HepG2 (cell line): ENCODE measurements at regions not wholly inside any gene's neighbourhood (a gene's known extent, or its start where the extent isn't known, plus 50 kb on each side); places are given as distances from the start of the nearest gene placed in this dataset.

Experiments used
- ATAC-seq: fragments of 200-7000 bp; cut with Tn5 transposase; 3 replicates; pipeline ENCODE4 v1.9.1; 2020; ENCODE audit warnings: mild to moderate bottlenecking, moderate library complexity
- BruUV-seq: library from RNA; stranded (reverse); fragments of 400-500 nt; replicated peaks from 2 replicates; lab custom pipeline; 2021; lab: Mats Ljungman, UMichigan
- CTCF ChIA-PET: fragments of 300-600 bp; formaldehyde crosslinking; extraction: SDS; loops from one replicate; lab custom pipeline; 2021; ENCODE audit warnings: low total read pairs, inconsistent platforms, low intra/inter-chr PET ratio; lab: Yijun Ruan, JAX
- POLR2A ChIA-PET: fragments of 350-600 bp; sonication (Branson Sonifier 250); formaldehyde crosslinking; loops from one replicate; lab custom pipeline; 2020; ENCODE audit warnings: antibody characterized with exemption, inconsistent platforms; lab: Yijun Ruan, JAX
- DNase-seq: peaks from one replicate; pipeline ENCODE4 v3.0.0-alpha.2; 2015; ENCODE audit warnings: low spot score
- FAIRE-seq: peaks from 3 replicates; lab custom pipeline; 2011; peaks lifted over from hg19 to GRCh38; lab: Jason Lieb, UNC
- H2AFZ ChIP-seq: one replicate; pipeline ENCODE4 v1.6.1; 2011; ENCODE audit warnings: low read length, inconsistent platforms
- H3K27ac ChIP-seq: fragments of 300-600 bp; 3 replicates; pipeline ENCODE4 v1.8.0; 2011; ENCODE audit warnings: mixed run types, mild to moderate bottlenecking, mixed read lengths, low read length, inconsistent platforms; ENCODE audit not compliant: insufficient read depth; ENCODE audit errors: extremely low read length
- H3K27me3 ChIP-seq, 2 experiments: fragments of 200-600 bp in 1 of 2; 2 replicates in 1 of 2; 3 replicates in 1 of 2; pipeline versions ENCODE4 v1.6.0 to v1.8.0; 2011; ENCODE audit warnings: low read length in 2 of 2, mild to moderate bottlenecking in 2 of 2, moderate library complexity in 2 of 2, inconsistent platforms in 1 of 2; ENCODE audit not compliant: insufficient read depth in 2 of 2, control insufficient read depth in 1 of 2
- H3K36me3 ChIP-seq, 2 experiments: fragments of 200-600 bp in 1 of 2; replicated peaks in 1 of 2; 2 replicates in 1 of 2; 3 replicates in 1 of 2; pipeline versions ENCODE4 v1.5.1 to v1.8.0; 2011; ENCODE audit warnings: low read length in 2 of 2, inconsistent platforms in 1 of 2; ENCODE audit not compliant: insufficient read depth in 2 of 2, control insufficient read depth in 1 of 2
- H3K4me1 ChIP-seq: 2 replicates; pipeline ENCODE4 v1.5.1; 2012; ENCODE audit warnings: low read length, inconsistent platforms; ENCODE audit not compliant: insufficient read depth
- H3K4me2 ChIP-seq: 2 replicates; pipeline ENCODE4 v1.6.0; 2011; ENCODE audit warnings: low read depth, low read length, inconsistent platforms
- H3K4me3 ChIP-seq, 3 experiments: fragments of 200-600 bp in 1 of 3; sonication (generic), shearing (Covaris generic) in 1 of 3; replicated peaks in 1 of 3; 2 replicates each; pipeline ENCODE4 v1.5.1; 2011 to 2016; ENCODE audit warnings: low read length in 3 of 3, inconsistent platforms in 2 of 3, low read depth in 2 of 3, mild to moderate bottlenecking in 2 of 3, control low read depth in 1 of 3, mixed read lengths in 1 of 3; ENCODE audit not compliant: insufficient read depth in 1 of 3
- H3K79me2 ChIP-seq: one replicate; pipeline ENCODE4 v1.6.1; 2011; ENCODE audit warnings: low read length, inconsistent platforms; ENCODE audit not compliant: insufficient read depth
- H3K9ac ChIP-seq: 2 replicates; pipeline ENCODE4 v1.6.0; 2011; ENCODE audit warnings: mild to moderate bottlenecking, low read depth, low read length, inconsistent platforms; ENCODE audit not compliant: insufficient read depth
- H3K9me3 ChIP-seq: 2 replicates; pipeline ENCODE4 v1.5.1; 2012; ENCODE audit warnings: mild to moderate bottlenecking, low read length
- H4K20me1 ChIP-seq: 2 replicates; pipeline ENCODE4 v1.6.0; 2011; ENCODE audit warnings: inconsistent platforms, mild to moderate bottlenecking, low read length, moderate library complexity; ENCODE audit not compliant: insufficient read depth
- ATAD3A ChIP-seq: sonication (generic); formaldehyde crosslinking; IDR thresholded peaks from 2 replicates; pipeline ENCODE4 v1.4.0; 2020; ENCODE audit warnings: missing genetic modification reagents
- EHMT2 ChIP-seq: fragments of 200-600 bp; sonication (generic); IDR thresholded peaks from 2 replicates; pipeline ENCODE4 v1.7.0; 2017; ENCODE audit warnings: antibody characterized with exemption, low read depth, low read length, borderline replicate concordance
- FOXO4 ChIP-seq: sonication (generic); formaldehyde crosslinking; conservative IDR thresholded peaks from 2 replicates; pipeline ENCODE4 v1.8.1; 2023; ENCODE audit warnings: missing genetic modification reagents
- HNF4A ChIP-seq: sonication (generic); formaldehyde crosslinking; IDR thresholded peaks from 2 replicates; pipeline ENCODE4 v1.4.0; 2020; ENCODE audit warnings: missing genetic modification reagents
- JUNB ChIP-seq: sonication (generic); formaldehyde crosslinking; IDR thresholded peaks from 2 replicates; pipeline ENCODE4 v1.8.0; 2022; ENCODE audit warnings: missing genetic modification reagents, mild to moderate bottlenecking, borderline replicate concordance
- MAFF ChIP-seq: IDR thresholded peaks from 2 replicates; pipeline ENCODE4 v1.6.1; 2011; ENCODE audit warnings: low read depth, low read length, improper control_type of control experiment
- MAFK ChIP-seq, 2 experiments: IDR thresholded peaks in 1 of 2; conservative IDR thresholded peaks in 1 of 2; 2 replicates each; pipeline ENCODE4 v1.6.1; 2011; ENCODE audit warnings: improper control_type of control experiment in 2 of 2, low read length in 2 of 2
- MYPOP ChIP-seq: sonication (generic); formaldehyde crosslinking; IDR thresholded peaks from 2 replicates; pipeline ENCODE4 v1.8.1; 2023; ENCODE audit warnings: mild to moderate bottlenecking, moderate library complexity, missing genetic modification reagents
- MZF1 ChIP-seq: sonication (generic); formaldehyde crosslinking; IDR thresholded peaks from 2 replicates; pipeline ENCODE4 v1.8.1; 2023; ENCODE audit warnings: mild to moderate bottlenecking, missing genetic modification reagents, borderline replicate concordance
- RXRB ChIP-seq: IDR thresholded peaks from 2 replicates; pipeline ENCODE4 v1.6.1; 2016; ENCODE audit warnings: borderline replicate concordance, missing genetic modification reagents, missing compliant biosample characterization
- SNRNP70 ChIP-seq: fragments of 200-400 bp; formaldehyde crosslinking; IDR thresholded peaks from 2 replicates; pipeline ENCODE4 v1.6.1; 2017; ENCODE audit warnings: mild to moderate bottlenecking, low read depth, low read length, moderate library complexity
- ZKSCAN5 ChIP-seq: sonication (generic); formaldehyde crosslinking; IDR thresholded peaks from 2 replicates; pipeline ENCODE4 v1.5.1; 2020; ENCODE audit warnings: mild to moderate bottlenecking, missing genetic modification reagents
- ZNF597 ChIP-seq: sonication (generic); formaldehyde crosslinking; IDR thresholded peaks from 2 replicates; pipeline ENCODE4 v1.5.0; 2020; ENCODE audit warnings: missing genetic modification reagents
- ZSCAN5A ChIP-seq: sonication (generic); formaldehyde crosslinking; IDR thresholded peaks from 2 replicates; pipeline ENCODE4 v1.8.0; 2022; ENCODE audit warnings: mild to moderate bottlenecking, missing genetic modification reagents, borderline replicate concordance
- WGBS: methylation state at CpG from one replicate; pipeline ENCODE4 v1.1.6; 2017; ENCODE audit warnings: low lambda C conversion rate; 5-methylcytosine and 5-hydroxymethylcytosine counted together
- in situ Hi-C: cut with HindIII; loops from 2 replicates; pipeline ENCODE4 v1.10.0; 2017; ENCODE audit warnings: low pct_unique_long_range_greater_than_20kb; ENCODE audit not compliant: extremely low pct_ligation_motif_present
- intact Hi-C: fragments of 100-400 bp; cut with micrococcal nuclease; formaldehyde crosslinking; loops from one replicate; pipeline ENCODE4 v1.10.0; 2022; ENCODE audit not compliant: unreplicated experiment

GRCh38 chr5:28226407-28226806 lies 1188.0 kb upstream of the CDH9 start:
- in situ Hi-C loops (no loop called here), intact Hi-C loops (no loop called here)
- H3K4me1 ChIP-seq = no peaks in the 10 kb centered on the region
- TF ChIP-seq RXRB (CRISPR knock-in tag) (0 out of 2 replicates have a peak, but pooled peaks have one; percentile 23), ZSCAN5A (CRISPR knock-in tag) (no peak), MYPOP (CRISPR knock-in tag) (no peak), EHMT2 (no peak), ATAD3A (CRISPR knock-in tag) (no peak)
- no peak overlapping the region for H3K9ac ChIP-seq
- H4K20me1 ChIP-seq = no peaks in the 10 kb centered on the region
- H3K36me3 ChIP-seq = no peaks in the 10 kb centered on the region
- WGBS = 31% methylated on average over 3 of the region's 3 CpGs
- no TSS peak for BruUV-seq
- no peak overlapping the region for H3K4me3 ChIP-seq
- no peaks in the 10 kb centered on the region for H3K9me3 ChIP-seq
- CTCF ChIA-PET = no interaction called here
- no peak overlapping the region for H3K4me2 ChIP-seq
- POLR2A ChIA-PET = no interaction called here
- H2AFZ ChIP-seq = no peak overlapping the region
- H3K27me3 ChIP-seq = no peaks in the 10 kb centered on the region
- H3K79me2 ChIP-seq = no peaks in the 10 kb centered on the region
- no peak for ATAC-seq
- no peak for DNase-seq
- no peak overlapping the region for H3K27ac ChIP-seq
- no peak for FAIRE-seq

DNA sequence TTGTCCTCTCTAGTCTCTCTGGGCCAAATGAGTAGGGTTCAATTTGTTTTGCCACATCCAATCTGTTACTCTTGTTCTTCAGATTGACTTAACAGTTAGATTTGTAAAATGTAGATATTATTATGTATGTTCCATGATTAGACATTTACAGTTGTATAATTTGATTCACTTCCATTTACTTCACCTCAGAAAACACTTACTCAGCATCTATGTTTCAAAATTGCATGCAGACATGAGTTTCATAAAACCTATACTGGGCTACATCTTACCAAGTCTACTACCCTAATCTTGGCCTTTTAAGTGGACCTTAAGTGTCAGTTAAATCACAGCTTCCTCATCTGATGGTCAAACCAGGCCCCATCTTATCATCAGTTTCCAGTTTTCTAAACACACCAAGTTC lies 1181.2 kb upstream of the CDH9 start:
- intact Hi-C loops = no loop called here
- no peak overlapping the region for H3K9ac ChIP-seq
- ATAC-seq (no peak), DNase-seq (no peak), FAIRE-seq (no peak)
- in situ Hi-C loops = no loop called here
- H4K20me1 ChIP-seq = no peaks in the 10 kb centered on the region
- no peak overlapping the region for H2AFZ ChIP-seq
- CTCF ChIA-PET = no interaction called here
- no peak overlapping the region for H3K4me3 ChIP-seq
- no peaks in the 10 kb centered on the region for H3K9me3 ChIP-seq
- BruUV-seq = no TSS peak
- no peak overlapping the region for H3K27ac ChIP-seq
- POLR2A ChIA-PET = no interaction called here
- H3K4me1 ChIP-seq = no peaks in the 10 kb centered on the region
- H3K4me2 ChIP-seq = no peak overlapping the region
- H3K36me3 ChIP-seq = no peaks in the 10 kb centered on the region
- H3K27me3 ChIP-seq = no peaks in the 10 kb centered on the region
- no peaks in the 10 kb centered on the region for H3K79me2 ChIP-seq
- TF ChIP-seq HNF4A (CRISPR knock-in tag) = no peak
- TF ChIP-seq SNRNP70 = no peak
- TF ChIP-seq FOXO4 (CRISPR knock-in tag) = no peak
- TF ChIP-seq MAFF = peak; percentile 62
- no peak for TF ChIP-seq ZKSCAN5 (CRISPR knock-in tag)
- TF ChIP-seq MAFK (conservative IDR thresholded peaks at IDR 0.05 in 1 of 2, IDR thresholded peaks at IDR 0.05 in 1 of 2; ENCODE audit: low read length in 2 of 2) = peak; percentile 42 to 78; a peak in 3 of 4 replicates
- no peak for TF ChIP-seq ZNF597 (CRISPR knock-in tag)
- TF ChIP-seq JUNB = no peak
- no peak for TF ChIP-seq MZF1
